Fibroblast of mammary gland (primary cell): ENCODE measurements at regions not wholly inside any gene's neighbourhood (a gene's known extent, or its start where the extent isn't known, plus 50 kb on each side); places are given as distances from the start of the nearest gene placed in this dataset.
A peak's percentile ranks its signal among the peaks of the same experiment; 100 is the strongest.

Experiments used
- DNase-seq: peaks from one replicate; pipeline ENCODE4 v3.0.0-alpha.2; 2010; ENCODE audit warnings: low read depth
- H3K4me3 ChIP-seq: 2 replicates; pipeline ENCODE4 v1.5.1; 2011; ENCODE audit warnings: low read depth, mild to moderate bottlenecking, low read length, moderate library complexity; ENCODE audit not compliant: control insufficient read depth
- TF ChIP-seq, protein P1 (sequence below): conservative IDR thresholded peaks from 2 replicates; pipeline ENCODE4 v1.5.1; 2011; ENCODE audit warnings: low read depth, low read length, inconsistent platforms; ENCODE audit not compliant: control insufficient read depth, insufficient read depth

DNA sequence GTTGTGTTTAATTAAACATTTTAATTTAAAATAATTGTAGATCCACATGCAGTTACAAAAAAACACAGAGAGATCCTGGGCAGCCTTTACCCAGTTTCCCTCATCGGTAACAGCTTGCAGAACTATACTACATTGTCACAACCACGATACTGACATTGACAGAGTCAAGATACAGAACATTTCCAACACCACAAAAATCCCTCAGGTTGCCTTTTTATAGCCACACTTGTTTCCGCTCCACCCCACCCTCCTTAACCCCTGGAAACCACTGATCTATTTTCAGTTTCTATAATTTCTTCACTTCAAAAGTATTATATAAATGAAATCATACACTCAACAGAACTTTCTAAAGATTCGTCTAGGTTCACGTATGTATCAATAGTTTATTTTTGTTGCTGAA, 458.8 kb upstream of the SOX5 start:
- TF ChIP-seq, protein P1, sequence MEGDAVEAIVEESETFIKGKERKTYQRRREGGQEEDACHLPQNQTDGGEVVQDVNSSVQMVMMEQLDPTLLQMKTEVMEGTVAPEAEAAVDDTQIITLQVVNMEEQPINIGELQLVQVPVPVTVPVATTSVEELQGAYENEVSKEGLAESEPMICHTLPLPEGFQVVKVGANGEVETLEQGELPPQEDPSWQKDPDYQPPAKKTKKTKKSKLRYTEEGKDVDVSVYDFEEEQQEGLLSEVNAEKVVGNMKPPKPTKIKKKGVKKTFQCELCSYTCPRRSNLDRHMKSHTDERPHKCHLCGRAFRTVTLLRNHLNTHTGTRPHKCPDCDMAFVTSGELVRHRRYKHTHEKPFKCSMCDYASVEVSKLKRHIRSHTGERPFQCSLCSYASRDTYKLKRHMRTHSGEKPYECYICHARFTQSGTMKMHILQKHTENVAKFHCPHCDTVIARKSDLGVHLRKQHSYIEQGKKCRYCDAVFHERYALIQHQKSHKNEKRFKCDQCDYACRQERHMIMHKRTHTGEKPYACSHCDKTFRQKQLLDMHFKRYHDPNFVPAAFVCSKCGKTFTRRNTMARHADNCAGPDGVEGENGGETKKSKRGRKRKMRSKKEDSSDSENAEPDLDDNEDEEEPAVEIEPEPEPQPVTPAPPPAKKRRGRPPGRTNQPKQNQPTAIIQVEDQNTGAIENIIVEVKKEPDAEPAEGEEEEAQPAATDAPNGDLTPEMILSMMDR, result no peak
- DNase-seq, result no peak
- H3K4me3 ChIP-seq, result no peak overlapping the region

GRCh38 chr12:24407884-24408283, 458.4 kb upstream of the SOX5 start:
- H3K4me3 ChIP-seq, result no peak overlapping the region
- DNase-seq, result no peak
- TF ChIP-seq, protein P1, result no peak

DNA sequence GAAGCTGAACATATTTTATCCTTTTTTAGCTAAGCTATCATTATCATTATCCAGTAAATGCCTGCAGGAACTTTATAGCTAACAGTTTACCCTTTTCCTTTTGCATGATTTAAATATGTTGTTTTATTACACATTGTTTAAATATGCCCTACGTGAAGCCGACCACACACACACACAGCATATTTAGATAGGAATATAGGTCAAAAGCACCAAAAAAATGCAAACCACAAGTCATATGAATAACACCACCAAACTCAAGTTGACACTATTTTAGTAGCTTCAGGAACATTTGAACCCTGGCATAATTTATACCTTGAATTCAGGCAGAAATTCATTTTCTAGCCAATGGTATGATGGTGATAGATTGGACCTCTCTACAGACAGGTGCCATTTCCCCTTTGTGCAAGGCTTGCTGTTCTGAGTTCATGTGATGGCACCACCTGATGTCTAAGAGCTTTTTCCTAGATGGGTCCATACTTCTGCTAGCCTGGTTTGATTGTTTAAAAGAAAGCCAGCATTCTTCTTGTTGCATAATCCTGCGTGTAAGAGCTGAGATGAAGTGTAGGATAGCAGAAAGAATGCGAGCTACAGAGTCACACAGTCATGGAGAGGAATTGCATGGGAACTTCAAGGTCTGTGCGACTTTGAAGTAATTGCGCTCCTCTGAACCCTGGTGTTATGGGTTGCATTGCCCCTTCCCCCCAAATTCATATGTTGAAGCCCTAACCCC, 454.8 kb upstream of the SOX5 start:
- DNase-seq, result peak; percentile 5
- no peak overlapping the region for H3K4me3 ChIP-seq
- TF ChIP-seq, protein P1, result no peak

DNA sequence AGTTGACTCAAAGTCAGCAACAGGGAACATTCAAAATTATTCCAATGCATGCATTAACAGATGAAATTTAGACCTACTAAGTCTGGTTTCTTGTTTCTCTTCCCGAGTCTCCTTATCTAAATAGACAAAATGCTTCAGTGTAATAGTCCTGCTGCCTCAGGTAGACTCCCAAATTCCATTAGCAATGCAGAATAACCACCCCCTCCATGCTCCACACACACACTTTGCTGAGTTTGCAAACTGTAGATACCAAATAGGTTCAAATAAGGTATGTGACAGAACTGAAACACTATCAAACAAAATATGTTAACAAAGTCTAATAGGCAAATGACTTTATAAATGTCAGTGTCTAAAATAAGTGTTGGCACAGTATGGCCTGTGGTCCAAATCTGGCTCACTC, 451.1 kb upstream of the SOX5 start:
- DNase-seq, result no peak
- TF ChIP-seq, protein P1, result no peak
- H3K4me3 ChIP-seq, result no peak overlapping the region

- no peak for DNase-seq
- TF ChIP-seq, protein P1, result no peak
- no peak overlapping the region for H3K4me3 ChIP-seq
Observed at GRCh38 chr12:24398605-24399004, 449.1 kb upstream of the SOX5 start.

- TF ChIP-seq, protein P1, result no peak
- DNase-seq, result no peak
- H3K4me3 ChIP-seq, result no peak overlapping the region
Observed at GRCh38 chr12:24396224-24396623, 446.8 kb upstream of the SOX5 start.
